RKO (cell line): ENCODE measurements at regions not wholly inside any gene's neighbourhood (a gene's known extent, or its start where the extent isn't known, plus 50 kb on each side); places are given as distances from the start of the nearest gene placed in this dataset.
"Not testable (repeated sequence)": the region's sequence is repeated elsewhere in the genome, so short reads cannot be mapped to it uniquely, and the experiment has no call there.

ENCODE experiments used
- DNase-seq: peaks from one replicate; pipeline ENCODE4 v3.0.0-alpha.2; 2016; ENCODE audit warnings: low spot score

DNA sequence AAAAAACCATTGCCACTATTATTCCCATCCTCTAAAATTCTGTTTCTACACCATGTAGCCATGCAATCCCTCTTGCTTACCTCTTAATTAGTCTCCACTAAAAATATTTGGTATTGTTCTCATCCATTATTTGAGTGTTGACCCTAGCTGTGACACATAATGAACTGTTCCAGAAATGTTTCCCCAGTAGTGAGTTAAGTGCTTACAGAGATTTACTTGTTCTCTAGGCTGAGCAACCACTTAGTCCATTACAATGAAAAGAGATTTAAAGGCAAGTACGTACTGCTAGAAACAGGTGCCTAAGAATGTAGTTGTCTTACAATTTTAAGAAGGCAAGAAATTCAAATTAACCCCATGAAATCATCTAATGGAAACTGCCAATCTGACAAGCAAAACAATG lies 112.7 kb upstream of the PTPN13 start:
- no peak for DNase-seq

DNA sequence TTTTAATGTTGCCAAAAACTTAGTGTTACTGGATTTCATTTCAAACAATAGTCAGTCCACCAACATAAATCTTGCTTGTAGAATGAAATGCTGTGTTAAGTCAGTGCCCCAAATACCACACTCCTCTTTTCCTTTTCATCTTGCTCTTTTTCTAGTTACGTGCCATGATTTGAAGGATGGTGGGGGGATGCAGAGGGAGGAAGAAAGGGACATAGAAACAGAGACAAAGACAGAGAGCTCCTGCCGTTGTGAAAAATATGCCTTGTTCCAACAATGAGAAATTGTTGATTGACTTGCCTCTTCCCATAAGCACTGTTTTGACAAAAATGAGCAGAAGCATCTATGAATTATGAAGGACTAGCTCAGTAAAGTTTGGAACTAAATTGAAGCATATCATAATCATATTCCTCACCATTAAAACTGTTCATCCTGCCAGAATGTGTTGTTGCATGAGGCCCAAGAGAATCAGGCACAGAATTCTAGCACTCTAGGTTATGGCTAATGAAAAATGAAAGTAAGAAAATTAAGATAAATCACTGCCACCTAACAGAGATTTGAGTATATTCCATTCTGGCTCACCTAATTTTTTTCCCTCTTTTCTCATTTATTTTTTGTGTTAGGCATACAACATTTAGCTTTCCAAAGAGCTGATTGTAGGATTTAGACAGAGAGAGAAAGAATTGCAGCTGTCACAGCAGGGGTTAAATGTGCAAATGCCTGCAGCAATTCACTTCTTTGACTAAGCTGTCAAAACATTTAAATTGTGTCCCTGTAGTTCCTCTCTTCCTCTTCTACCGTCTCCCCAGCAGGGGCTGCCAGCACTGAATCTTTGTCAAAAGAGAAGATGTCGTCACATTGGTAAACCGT lies 111.6 kb upstream of the PTPN13 start:
- DNase-seq: peak; percentile 15

DNA sequence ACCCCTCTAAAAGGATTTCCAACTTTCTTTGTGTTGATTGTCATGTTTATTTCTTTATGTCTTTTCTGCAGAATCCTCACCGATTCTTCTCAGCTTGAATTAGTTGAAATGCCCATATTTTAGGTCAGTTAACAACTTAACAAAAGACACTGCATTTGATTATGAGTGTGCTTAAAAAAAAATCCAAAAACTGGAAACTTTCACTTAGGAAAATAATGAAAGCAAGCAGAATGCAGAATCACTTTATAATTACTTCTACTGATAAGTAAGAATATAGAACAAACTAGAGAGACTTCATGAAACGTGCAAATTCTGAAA lies 111.0 kb upstream of the PTPN13 start:
- DNase-seq: no peak

DNA sequence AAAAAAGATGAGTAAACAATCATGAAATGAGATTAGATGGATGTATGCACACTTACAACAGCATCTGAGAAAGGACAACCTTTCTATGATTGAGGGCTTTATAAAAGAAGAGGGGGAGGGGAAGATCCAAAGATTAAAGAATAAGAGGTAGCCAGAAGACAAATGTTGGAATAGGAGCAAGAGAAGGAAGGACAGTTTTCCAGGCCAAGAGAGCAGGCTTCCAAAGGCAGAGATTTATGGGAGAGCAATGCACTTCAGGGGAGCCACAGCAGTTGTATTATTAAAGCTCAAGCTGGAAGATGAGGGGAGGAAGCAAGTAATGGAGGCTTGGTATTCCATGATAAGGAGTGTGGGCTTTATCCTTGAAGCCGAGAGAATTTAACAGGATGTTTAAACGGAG lies 110.3 kb upstream of the PTPN13 start:
- no peak for DNase-seq

DNA sequence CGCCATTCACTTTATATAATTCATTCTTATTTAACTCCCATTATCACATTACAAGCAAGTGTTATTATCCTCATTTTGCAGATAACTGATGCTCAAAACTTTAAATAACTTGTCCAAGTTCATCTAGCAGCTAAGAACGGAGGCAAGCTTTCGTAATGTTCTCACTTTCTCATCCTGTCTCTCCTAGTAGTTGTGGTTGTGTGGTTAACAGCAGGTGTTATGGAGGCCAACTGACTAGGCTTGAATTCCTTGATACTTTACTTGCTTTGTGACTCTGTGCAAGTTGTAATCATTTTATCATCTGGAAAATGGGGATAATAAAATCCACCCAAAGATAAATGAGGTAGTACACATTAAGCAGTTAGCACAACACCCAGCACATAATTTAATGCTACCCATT lies 109.9 kb upstream of the PTPN13 start:
- no peak for DNase-seq

DNA sequence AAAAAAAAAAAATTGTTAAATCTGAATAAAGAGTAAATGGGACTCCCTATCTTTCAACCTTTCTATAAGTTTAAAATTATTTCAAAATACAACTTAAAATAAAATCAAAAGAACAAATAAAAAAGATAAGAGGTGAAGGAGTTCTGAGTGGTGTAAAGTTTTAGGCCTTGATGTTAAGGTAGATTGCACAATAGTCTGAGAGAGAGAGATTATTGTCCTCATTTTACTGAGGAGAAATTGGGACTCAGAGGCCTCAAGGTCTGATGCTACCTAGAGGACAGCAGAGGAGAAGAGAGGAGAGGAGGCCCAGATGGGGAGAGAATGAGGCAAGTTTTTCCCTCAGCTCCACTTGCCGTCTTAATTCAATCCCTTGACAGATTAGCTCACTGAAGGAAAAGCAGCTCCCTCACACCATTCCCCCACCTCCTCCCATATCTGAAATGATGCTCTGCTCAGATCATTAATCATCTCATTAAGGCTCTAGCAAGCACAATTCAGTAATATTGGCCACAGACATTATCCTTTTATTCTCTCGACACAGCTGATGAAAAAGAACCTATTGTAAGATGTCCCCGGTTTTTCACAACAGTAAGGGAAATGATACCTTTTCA lies 106.3 kb upstream of the PTPN13 start:
- no peak for DNase-seq

DNA sequence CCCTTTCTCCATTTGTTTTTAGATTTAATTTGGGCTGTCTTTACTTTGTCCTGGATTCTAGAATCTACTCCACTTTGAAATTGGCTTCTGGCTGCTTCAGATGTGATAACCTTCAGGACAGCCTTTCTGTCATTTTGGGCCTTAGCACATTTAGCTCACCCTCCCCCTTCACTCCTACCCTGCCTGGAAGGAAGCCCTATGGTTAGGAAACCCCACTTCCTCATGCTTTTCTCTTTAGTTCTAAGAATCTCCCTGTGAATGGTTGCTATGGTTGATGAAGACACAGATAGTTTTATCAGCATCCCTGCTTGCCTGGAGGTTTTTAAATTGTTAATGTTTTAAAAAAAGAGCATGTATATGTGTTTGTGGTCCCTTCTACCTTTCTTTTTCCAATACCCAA lies 100.7 kb upstream of the PTPN13 start:
- no peak for DNase-seq

DNA sequence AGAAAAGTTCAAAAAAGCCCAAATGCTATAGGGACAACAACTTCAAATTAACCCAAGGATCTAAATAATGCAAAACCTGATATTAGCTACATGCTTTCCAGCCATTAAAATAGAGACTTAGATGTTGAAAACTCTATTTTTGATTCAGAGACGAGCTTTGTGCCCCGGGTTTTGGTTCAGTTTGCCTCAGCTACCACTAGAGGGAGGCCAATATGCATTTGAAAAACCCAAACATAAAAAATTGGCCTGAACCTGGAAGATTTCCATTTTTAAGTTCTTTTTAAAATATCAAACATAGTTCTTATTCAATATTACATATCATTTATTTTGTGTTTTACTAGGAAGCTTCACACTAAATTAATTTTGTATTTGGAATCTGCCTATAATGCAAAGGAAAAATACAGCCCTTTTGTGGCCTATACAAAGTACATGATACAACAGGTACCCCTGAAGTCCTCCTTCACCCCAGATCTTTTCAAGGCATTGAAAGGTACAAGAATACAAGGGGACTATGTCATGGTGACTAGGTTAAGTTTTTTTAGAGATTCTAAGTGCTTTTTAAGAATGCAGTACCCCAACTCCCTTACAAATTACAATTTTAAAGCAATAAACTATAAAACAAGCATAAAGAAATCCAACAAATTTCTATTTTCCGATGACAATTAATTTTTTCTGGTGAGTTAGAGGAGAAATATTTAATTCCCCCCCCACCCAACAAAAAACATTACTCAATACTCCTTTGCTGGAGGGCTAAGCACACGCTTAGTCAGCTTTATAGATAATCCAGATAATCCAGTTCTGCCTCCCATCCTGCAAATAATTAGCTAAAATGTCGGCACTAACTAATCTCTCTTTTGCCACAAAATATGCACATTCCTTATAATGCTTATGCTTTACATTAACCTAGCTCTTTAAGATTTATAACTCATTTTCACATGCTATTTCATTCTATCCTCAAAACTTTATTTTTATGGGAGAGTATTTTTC lies 97.7 kb upstream of the PTPN13 start:
- peak; percentile 49 for DNase-seq

DNA sequence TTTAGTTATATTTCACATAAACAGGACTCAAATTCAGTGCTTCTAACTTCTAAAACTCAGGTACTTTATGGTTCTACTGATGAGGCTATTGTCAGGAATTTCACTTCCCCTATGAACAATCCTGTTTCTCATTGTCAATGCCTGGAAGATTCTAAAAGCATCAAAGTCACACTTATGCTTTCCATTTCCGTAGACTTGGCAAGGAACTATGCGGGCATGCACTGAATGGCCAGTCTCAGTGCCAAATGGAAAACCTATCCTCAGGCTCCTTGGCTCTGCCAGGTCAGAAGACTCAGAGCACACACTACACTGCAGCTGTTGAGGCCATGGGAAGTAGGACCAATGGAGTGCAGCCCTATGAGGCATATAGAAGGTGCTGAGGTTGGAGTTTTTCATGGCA lies 97.0 kb upstream of the PTPN13 start:
- DNase-seq: no peak

DNA sequence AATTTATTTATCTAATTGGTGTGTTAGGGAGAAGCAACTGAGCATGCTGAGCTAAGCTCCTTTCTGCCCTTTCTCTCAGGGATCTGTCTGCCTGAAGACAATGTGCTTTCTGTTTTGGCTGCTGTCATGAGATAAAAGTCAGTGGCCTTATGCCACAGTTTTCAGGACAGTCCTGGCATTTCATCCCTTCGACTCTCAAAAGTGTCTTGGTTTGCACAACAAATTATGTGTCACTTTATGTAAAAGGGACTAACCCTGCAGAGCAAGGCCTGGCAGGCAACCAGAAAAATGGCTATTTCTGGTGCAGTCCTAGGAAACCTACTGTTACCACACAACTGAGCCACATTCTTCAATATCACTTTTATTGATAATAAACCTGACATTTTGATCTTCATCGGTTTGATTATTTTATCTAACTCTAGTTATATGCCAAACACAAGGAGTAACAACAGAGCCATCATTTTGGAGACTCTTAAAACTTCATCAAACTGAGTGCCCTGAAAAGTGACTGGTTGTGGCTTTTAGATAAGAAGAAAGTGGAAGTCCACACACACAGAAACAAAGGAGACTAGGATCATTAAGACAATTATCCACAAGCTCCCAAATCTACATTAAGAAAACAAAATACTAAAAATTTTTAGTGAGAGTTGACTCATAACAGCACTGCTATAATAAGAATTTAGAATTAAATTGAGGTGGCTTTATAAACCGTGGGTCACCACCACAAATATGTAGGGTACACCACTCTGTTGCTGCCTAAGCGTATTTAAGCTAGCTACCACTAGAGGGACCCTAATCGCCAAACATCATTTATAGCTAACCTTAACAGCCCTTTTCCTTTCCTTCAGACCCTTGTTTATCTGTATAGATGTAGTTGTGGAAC lies 95.9 kb upstream of the PTPN13 start:
- DNase-seq: peak; percentile 70

DNA sequence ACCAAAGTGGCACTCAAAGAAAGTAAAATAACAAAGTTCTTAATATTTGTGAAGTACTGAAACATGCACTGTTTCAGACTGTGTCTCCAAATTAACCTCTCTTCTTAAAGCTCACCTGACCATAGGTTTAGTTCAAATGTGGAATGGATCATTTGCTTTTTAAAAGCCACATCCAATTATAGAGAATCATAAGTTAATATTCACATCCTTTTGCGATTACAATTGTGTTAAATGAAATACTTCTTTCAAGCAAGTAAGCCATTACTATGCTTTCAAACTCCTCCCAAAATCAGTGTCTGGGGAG lies 95.3 kb upstream of the PTPN13 start:
- DNase-seq: no peak

DNA sequence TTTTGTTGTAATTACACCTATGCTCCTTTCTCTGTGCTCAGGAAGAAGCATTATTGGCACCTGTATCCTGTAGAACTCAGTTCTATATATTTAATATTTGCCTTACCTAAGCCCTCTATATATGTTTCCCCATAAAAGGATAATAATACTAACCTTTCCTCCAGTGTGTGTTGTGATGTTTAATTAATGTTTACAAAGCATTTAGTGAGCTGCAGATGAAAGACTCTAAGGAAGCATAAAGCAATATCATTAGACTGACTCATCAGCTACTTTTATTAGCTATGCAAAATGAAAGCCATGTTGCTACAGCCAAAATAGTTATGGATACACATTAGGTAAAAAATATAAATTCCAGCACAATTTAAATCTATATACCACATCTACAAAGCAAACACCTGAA lies 93.6 kb upstream of the PTPN13 start:
- no peak for DNase-seq

DNA sequence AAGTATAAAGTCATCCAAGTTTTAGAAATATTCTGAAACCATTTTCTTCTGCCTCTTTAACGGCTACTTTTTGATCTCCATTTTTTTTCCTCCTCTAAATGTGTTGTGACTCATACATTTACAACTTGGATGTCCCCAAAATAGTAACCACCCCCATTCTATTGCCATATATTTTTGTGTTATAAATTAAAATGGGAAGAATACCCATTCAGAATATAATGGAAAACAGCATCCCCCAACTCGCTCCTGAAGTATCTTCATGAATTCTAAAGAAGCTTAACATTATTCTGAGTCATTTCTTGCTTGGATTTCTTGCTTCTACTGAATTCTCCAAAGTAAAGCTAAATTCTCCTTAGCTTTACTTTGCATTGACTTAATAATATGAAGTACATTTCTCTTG lies 92.0 kb upstream of the PTPN13 start:
- no peak for DNase-seq

DNA sequence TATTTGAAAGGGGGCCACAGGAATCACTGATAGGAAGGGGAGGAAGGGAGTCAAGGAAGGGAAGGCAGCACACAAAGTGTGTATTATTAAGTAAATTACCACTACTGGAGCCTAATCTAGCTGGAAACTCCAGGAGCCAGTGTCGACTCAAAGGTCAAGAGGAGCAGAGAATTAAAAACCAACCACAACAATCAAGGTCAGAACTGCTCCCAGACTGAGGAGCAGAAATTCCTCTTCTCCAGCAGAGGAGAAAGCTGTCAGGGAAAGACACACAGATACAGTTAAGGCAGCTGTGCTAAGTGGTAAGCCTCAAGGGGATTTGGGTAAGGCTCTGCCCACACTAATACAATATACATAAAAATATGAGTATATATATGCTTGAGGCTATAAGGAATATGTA lies 87.5 kb upstream of the PTPN13 start:
- DNase-seq: no peak

DNA sequence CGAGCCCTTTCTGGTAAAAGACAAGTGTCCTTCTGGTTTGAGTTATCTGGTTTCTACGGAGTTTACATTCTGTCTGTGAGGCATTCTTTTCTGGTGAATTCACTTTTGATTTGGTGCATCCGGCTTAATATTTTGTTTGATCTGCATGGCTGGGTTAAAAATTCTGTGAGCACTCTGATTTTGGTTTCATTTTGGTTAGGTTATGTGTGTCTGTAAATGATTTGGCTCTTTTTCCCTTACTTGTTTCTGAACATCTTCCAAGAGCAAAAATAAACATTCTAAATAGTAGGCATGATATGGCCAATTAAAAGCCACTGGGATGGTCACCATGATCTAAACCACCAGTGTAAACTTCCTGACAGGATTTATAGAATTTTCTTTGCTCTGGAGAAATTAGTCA lies 85.7 kb upstream of the PTPN13 start:
- no peak for DNase-seq

DNA sequence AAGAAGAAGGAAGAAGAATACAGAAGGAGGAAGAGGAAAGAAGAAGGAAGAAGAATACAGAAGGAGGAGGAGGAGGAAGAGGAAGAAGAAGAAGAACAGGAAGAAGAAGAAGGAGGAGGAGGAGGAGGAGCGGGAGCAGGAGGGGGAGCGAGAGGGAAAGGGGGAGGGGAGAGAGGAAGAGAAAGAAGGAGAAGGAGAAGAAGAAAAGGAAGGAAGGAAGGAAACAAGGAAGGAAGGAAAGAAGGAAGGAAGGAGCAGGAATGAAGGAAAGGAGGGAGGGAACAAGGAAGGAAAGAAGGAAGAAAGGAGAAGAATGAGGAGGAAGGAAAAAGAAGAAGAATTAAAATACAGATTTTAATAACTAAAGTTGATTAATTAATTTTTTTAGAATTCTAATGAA lies 82.5 kb upstream of the PTPN13 start:
- no peak for DNase-seq

DNA sequence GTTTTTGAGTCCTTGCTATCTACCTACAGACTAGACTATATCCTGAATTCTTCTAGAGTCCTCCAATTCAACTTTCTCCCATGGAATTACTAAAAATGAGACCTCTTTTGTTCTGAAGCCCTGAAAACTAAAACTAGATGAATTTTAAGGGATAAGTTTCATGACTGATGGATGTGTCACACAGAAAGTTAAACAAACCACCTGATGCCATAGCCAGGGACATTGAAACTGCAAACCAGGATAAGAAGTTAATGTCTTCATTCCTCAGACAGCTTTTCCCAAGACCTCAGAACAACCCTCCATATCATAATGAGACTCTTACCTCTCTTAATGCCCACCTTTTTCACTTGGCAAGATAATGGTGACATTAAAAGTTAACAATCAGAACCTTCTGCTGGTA lies 81.5 kb upstream of the PTPN13 start:
- DNase-seq: no peak

DNA sequence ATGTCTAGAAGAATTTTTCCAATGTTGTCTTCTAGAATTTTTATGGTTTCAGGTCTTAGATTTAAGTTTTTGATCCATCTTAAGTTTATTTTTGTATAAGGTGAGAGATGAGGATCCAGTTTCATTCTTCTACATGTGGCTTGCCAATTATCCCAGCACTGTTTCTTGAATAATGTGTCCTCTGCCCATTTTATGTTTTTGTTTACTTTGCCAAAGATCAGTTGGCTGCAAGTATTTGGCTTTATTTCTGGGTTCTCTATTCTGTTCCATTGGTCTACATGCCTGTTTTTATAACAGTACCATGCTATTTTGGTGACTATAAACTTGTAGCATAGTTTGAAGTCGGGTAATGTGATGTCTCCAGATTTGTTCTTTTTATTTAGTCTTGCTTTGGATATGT lies 78.2 kb upstream of the PTPN13 start:
- not testable (repeated sequence) for DNase-seq

DNA sequence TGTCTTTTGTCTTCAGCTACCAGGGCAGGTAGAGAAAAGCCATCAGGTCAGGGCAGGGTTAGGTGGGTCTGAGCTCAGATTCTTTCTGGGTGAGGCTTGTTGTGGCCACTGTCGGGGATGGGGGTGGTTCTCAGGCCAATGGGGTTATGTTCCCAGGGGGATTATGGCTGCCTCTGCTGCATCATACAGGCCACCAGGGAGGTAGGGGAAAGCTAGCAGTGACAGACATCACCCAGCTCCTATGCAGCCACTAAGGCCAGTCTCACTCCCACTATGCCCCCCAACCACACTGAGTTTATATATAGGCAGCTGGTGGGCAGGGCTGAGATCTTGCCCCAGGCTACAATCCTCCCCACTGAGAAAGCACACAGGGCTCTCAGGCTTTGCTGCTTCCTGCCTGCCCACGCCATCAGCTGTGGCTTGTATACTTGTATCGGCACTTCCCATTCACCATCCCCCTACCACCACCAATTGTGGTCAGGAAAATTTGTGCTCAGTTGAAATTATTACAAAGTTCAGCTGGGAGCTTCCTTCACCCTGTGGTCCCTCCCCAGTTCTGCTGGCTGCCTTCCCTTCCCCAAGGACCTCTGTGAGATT lies 72.6 kb upstream of the PTPN13 start:
- no peak for DNase-seq

DNA sequence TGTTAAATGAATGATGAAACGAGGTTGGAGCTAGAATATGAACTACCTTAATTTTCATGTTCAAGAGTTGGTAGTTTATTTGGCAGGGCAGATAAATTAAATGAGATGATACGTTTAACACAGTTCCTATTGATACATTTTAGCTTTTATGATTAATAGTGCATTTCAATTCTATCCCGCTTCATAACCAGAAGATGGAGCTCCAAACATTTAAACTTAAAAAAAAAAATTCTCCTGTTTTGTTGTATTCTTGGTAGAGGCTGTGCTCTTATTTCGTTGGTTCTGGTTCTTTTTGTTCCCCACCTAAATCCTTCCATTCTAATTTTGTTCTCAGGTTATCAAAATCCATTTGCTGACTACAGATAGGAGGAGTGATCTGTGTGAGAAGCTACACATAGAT lies 71.8 kb upstream of the PTPN13 start:
- DNase-seq: peak; percentile 25

DNA sequence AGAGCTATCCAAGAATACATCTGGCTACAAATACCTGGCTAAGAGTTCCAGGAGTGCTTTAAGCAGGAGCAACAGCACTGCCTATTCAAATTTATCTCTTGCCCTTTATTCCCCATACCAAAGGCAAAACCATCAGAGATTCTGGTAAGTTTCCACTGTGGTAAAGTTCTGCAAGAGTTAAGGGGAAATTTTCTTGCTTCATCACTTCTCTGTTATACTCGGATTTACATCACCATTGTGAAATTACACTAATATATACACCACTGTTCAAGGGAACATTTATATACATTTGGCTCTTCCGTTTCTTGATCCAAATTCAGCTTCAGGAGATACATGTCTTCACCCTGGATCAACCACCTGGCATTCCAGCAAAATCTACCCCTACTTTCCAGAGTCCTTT lies 70.8 kb upstream of the PTPN13 start:
- no peak for DNase-seq

DNA sequence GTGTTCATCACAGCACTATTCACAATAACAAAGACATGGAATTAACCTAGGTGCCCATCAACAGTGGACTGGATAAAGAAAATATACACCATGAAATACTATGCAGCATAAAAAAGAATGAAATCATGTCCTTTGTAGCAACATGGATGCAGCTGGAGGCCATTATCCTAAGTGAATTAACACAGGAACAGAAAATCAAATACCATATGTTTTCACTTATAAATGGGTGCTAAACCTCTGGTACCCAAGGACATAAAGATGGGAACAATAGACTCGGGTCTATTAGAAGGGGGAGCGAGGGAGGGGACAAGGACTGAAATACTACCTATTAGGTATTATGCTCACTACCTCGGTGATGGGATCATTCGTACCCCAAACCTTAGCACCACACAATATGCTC lies 66.4 kb upstream of the PTPN13 start:
- not testable (repeated sequence) for DNase-seq
